DOHH2 (cell line): ENCODE measurements at regions not wholly inside any gene's neighbourhood (a gene's known extent, or its start where the extent isn't known, plus 50 kb on each side); places are given as distances from the start of the nearest gene placed in this dataset.

ENCODE experiments used
- H3F3A ChIP-seq: fragments of 200-600 bp; sonication (generic), shearing (Covaris generic); 2 replicates; pipeline ENCODE4 v1.6.0; 2016; ENCODE audit warnings: antibody characterized with exemption, mild to moderate bottlenecking; ENCODE audit not compliant: control insufficient read depth, insufficient read depth
- H3K27ac ChIP-seq: fragments of 200-600 bp; sonication (generic); 2 replicates; pipeline ENCODE4 v1.5.1; 2014; ENCODE audit warnings: low read depth, mild to moderate bottlenecking, low read length, moderate library complexity
- H3K27me3 ChIP-seq: fragments of 200-600 bp; sonication (generic); 2 replicates; pipeline ENCODE4 v1.6.1; 2014; ENCODE audit warnings: mild to moderate bottlenecking, low read length, mixed read lengths; ENCODE audit not compliant: control insufficient read depth
- H3K36me3 ChIP-seq: fragments of 200-600 bp; sonication (generic); 2 replicates; pipeline ENCODE4 v1.6.1; 2014; ENCODE audit warnings: mild to moderate bottlenecking, low read length, moderate library complexity, mixed read lengths; ENCODE audit not compliant: control insufficient read depth
- H3K4me1 ChIP-seq: fragments of 200-600 bp; sonication (generic); 2 replicates; pipeline ENCODE4 v1.6.1; 2014; ENCODE audit warnings: mild to moderate bottlenecking, low read length, mixed read lengths; ENCODE audit not compliant: control insufficient read depth
- H3K4me2 ChIP-seq: fragments of 200-600 bp; sonication (generic); 2 replicates; pipeline ENCODE4 v1.6.0; 2014; ENCODE audit warnings: mild to moderate bottlenecking, low read length, moderate library complexity
- H3K4me3 ChIP-seq: fragments of 200-600 bp; sonication (generic); 2 replicates; pipeline ENCODE4 v1.5.1; 2014; ENCODE audit warnings: mild to moderate bottlenecking, low read length, mixed read lengths
- H3K79me2 ChIP-seq: fragments of 200-600 bp; sonication (generic); 2 replicates; pipeline ENCODE4 v1.6.1; 2014; ENCODE audit warnings: mild to moderate bottlenecking, low read length, mixed read lengths; ENCODE audit not compliant: control insufficient read depth
- H3K9me2 ChIP-seq: fragments of 200-600 bp; sonication (generic); replicated peaks from 2 replicates; pipeline ENCODE4 v1.6.1; 2014; ENCODE audit warnings: mild to moderate bottlenecking, low read length, mixed read lengths; ENCODE audit not compliant: control insufficient read depth
- H3K9me3 ChIP-seq: fragments of 200-600 bp; sonication (generic); 2 replicates; pipeline ENCODE4 v1.6.1; 2014; ENCODE audit warnings: antibody characterized with exemption, low read length, mixed read lengths; ENCODE audit not compliant: control insufficient read depth, insufficient read depth
- H4K20me1 ChIP-seq: fragments of 200-600 bp; sonication (generic); 2 replicates; pipeline ENCODE4 v1.6.0; 2014; ENCODE audit warnings: low read depth, mild to moderate bottlenecking, antibody characterized with exemption, low read length, moderate library complexity; ENCODE audit not compliant: control insufficient read depth, insufficient read depth
- CTCF ChIP-seq: fragments of 200-600 bp; sonication (generic); IDR thresholded peaks from one replicate; pipeline ENCODE4 v1.5.1; 2014; ENCODE audit warnings: antibody characterized with exemption, mild to moderate bottlenecking, low read depth, low read length; ENCODE audit not compliant: poor library complexity, severe bottlenecking
- EZH2phosphoT487 ChIP-seq: fragments of 200-600 bp; sonication (generic); IDR thresholded peaks from 2 replicates; pipeline ENCODE4 v1.6.1; 2017; ENCODE audit warnings: borderline replicate concordance, mild to moderate bottlenecking, antibody characterized with exemption, low read length, moderate library complexity, mixed read lengths

- H3K9me2 ChIP-seq: no peaks in the 10 kb centered on the region
- H3K9me3 ChIP-seq: no peaks in the 10 kb centered on the region
- 0 out of 2 replicates have a peak, but pooled peaks cover 3% of the 10 kb centered on the region for H3K4me1 ChIP-seq
- TF ChIP-seq CTCF: no peak
- no peak for TF ChIP-seq EZH2phosphoT487
- H3F3A ChIP-seq: no peaks in the 10 kb centered on the region
- no peaks in the 10 kb centered on the region for H3K27me3 ChIP-seq
- H3K4me3 ChIP-seq: no peak overlapping the region
- H3K79me2 ChIP-seq: no peaks in the 10 kb centered on the region
- H3K27ac ChIP-seq: no peak overlapping the region
- H3K4me2 ChIP-seq: no peak overlapping the region
- no peaks in the 10 kb centered on the region for H3K36me3 ChIP-seq
- no peaks in the 10 kb centered on the region for H4K20me1 ChIP-seq
These were observed 168.7 kb upstream of the KCNJ16 start for GRCh38 chr17:69906306-69906705.

GRCh38 chr17:69907132-69907847, 167.7 kb upstream of the KCNJ16 start:
- no peak for TF ChIP-seq EZH2phosphoT487
- TF ChIP-seq CTCF: no peak
- 0 out of 2 replicates have a peak, but pooled peaks cover 3% of the 10 kb centered on the region for H3K4me1 ChIP-seq
- H3K4me2 ChIP-seq: no peak overlapping the region
- H3K9me2 ChIP-seq: no peaks in the 10 kb centered on the region
- H3K9me3 ChIP-seq: no peaks in the 10 kb centered on the region
- H3F3A ChIP-seq: no peaks in the 10 kb centered on the region
- H3K27ac ChIP-seq: no peak overlapping the region
- no peak overlapping the region for H3K4me3 ChIP-seq
- no peaks in the 10 kb centered on the region for H3K36me3 ChIP-seq
- H3K27me3 ChIP-seq: no peaks in the 10 kb centered on the region
- H3K79me2 ChIP-seq: no peaks in the 10 kb centered on the region
- H4K20me1 ChIP-seq: no peaks in the 10 kb centered on the region

DNA sequence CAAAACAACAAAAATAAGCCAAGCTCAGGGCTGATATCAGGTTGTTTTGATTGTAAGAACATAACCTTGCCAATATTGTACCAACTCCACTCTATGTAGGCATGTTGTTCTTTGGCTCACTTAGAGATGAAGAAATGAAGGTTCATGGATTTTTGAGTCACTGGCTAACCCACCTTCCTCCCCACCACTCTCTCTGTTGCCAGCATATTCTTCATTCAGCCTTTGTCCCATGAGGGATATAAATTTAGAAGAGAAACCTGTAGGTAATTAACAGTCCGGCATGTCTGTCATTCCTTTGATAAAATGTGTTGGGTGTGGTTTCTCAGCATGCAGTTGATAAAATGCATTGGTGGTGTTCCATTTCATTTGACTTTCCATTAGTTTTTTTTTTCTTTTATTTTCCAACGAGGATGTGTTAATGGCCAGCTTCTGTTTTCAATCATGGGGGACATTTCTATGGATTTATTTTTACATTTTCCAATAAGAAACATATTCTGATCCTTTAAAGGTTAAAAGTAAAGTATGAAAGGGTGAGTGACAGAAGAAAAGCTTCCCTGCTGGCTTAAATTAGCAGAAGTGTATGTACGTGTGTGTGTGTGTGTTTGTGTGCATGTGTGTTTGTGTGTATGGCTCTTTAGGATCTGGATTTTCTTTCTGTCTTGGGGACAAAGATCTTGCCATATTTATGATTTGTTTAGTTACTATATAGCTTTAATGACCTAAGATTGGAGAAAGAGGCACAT, 166.2 kb upstream of the KCNJ16 start:
- Histone ChIP-seq H3K9me2 (no peaks in the 10 kb centered on the region), H3K4me2 (no peak overlapping the region), H3K4me1 (0 out of 2 replicates have a peak, but pooled peaks cover 3% of the 10 kb centered on the region), H3F3A (no peaks in the 10 kb centered on the region), H3K27me3 (no peaks in the 10 kb centered on the region), H3K9me3 (no peaks in the 10 kb centered on the region), H3K27ac (no peak overlapping the region), H3K4me3 (no peak overlapping the region), H3K36me3 (no peaks in the 10 kb centered on the region), H4K20me1 (no peaks in the 10 kb centered on the region), H3K79me2 (no peaks in the 10 kb centered on the region)
- TF ChIP-seq CTCF (no peak), EZH2phosphoT487 (no peak)
